ENCODE measurements at regions not wholly inside any gene's neighbourhood (a gene's known extent, or its start where the extent isn't known, plus 50 kb on each side); places are given as distances from the start of the nearest gene placed in this dataset.

GRCh38 chr1:218812360-218812759, 361.3 kb upstream of the LYPLAL1 start:
- Histone ChIP-seq H4K91ac (ENCODE audit: low read depth, low read length, poor library complexity) (no peak overlapping the region), H2BK15ac (ENCODE audit: low read length) (no peak overlapping the region), H2BK120ac (ENCODE audit: low read depth, low read length) (no peak overlapping the region), H3K27me3 (ENCODE audit: control insufficient read depth in 3 of 3, insufficient read depth in 3 of 3, low read depth in 1 of 3, low read length in 3 of 3) (no peaks in the 10 kb centered on the region), H4K8ac (ENCODE audit: low read depth, low read length) (no peak overlapping the region), H3K27ac (replicated peaks; ENCODE audit: low read length) (no peak overlapping the region), H2AFZ (ENCODE audit: low read length) (no peak overlapping the region), H3K9me3 (replicated peaks in 1 of 2; ENCODE audit: control insufficient read depth in 2 of 2, insufficient read depth in 1 of 2, low read depth in 1 of 2, low read length in 2 of 2) (no peaks in the 10 kb centered on the region), H3K79me1 (ENCODE audit: low read depth, low read length) (no peaks in the 10 kb centered on the region), H3K36me3 (replicated peaks in 1 of 2; ENCODE audit: control insufficient read depth in 2 of 2, insufficient read depth in 2 of 2, low read length in 2 of 2) (no peaks in the 10 kb centered on the region), H3K9ac (ENCODE audit: low read depth, low read length, poor library complexity) (no peak overlapping the region), H3K14ac (ENCODE audit: low read length) (no peak overlapping the region), H3K4me2 (ENCODE audit: insufficient read depth, low read length, poor library complexity, severe bottlenecking) (no peak overlapping the region), H3K4me1 (ENCODE audit: control insufficient read depth in 2 of 2, insufficient read depth in 1 of 2, low read depth in 1 of 2, low read length in 2 of 2) (peaks cover 0 to 7% of the 10 kb centered on the region in 2 donors), H2BK5ac (ENCODE audit: low read length) (no peak overlapping the region), H3K4ac (ENCODE audit: low read length) (no peak overlapping the region), H2BK12ac (ENCODE audit: low read length) (no peak overlapping the region), H3K23ac (ENCODE audit: low read depth, low read length, poor library complexity) (no peak overlapping the region), H3K4me3 (ENCODE audit: low read length in 2 of 2) (no peak overlapping the region), H3K18ac (ENCODE audit: low read length) (no peak overlapping the region), H2AK5ac (ENCODE audit: low read depth, low read length) (no peak overlapping the region)
- no CpG with 5 or more reads among the region's 6 CpGs for WGBS, 2 donors (ENCODE audit: extremely low coverage in 2 of 2, insufficient read length in 2 of 2, insufficient replicate concordance in 1 of 2)
- no peak for DNase-seq (ENCODE audit: low spot score)

GRCh38 chr1:218813237-218813636, 360.4 kb upstream of the LYPLAL1 start:
- Histone ChIP-seq H3K4me1 (ENCODE audit: control insufficient read depth in 2 of 2, insufficient read depth in 1 of 2, low read depth in 1 of 2, low read length in 2 of 2) (peaks cover 0 to 7% of the 10 kb centered on the region in 2 donors), H2AFZ (ENCODE audit: low read length) (no peak overlapping the region), H3K9me3 (replicated peaks in 1 of 2; ENCODE audit: control insufficient read depth in 2 of 2, insufficient read depth in 1 of 2, low read depth in 1 of 2, low read length in 2 of 2) (no peaks in the 10 kb centered on the region), H3K79me1 (ENCODE audit: low read depth, low read length) (no peaks in the 10 kb centered on the region), H3K9ac (ENCODE audit: low read depth, low read length, poor library complexity) (no peak overlapping the region), H3K4ac (ENCODE audit: low read length) (no peak overlapping the region), H3K14ac (ENCODE audit: low read length) (no peak overlapping the region), H3K27ac (replicated peaks; ENCODE audit: low read length) (no peak overlapping the region), H3K18ac (ENCODE audit: low read length) (no peak overlapping the region), H3K23ac (ENCODE audit: low read depth, low read length, poor library complexity) (no peak overlapping the region), H3K4me2 (ENCODE audit: insufficient read depth, low read length, poor library complexity, severe bottlenecking) (no peak overlapping the region), H2BK5ac (ENCODE audit: low read length) (no peak overlapping the region), H2AK5ac (ENCODE audit: low read depth, low read length) (no peak overlapping the region), H2BK15ac (ENCODE audit: low read length) (no peak overlapping the region), H4K91ac (ENCODE audit: low read depth, low read length, poor library complexity) (no peak overlapping the region), H2BK12ac (ENCODE audit: low read length) (no peak overlapping the region), H3K27me3 (ENCODE audit: control insufficient read depth in 3 of 3, insufficient read depth in 3 of 3, low read depth in 1 of 3, low read length in 3 of 3) (no peaks in the 10 kb centered on the region), H2BK120ac (ENCODE audit: low read depth, low read length) (no peak overlapping the region), H3K36me3 (replicated peaks in 1 of 2; ENCODE audit: control insufficient read depth in 2 of 2, insufficient read depth in 2 of 2, low read length in 2 of 2) (no peaks in the 10 kb centered on the region), H3K4me3 (ENCODE audit: low read length in 2 of 2) (no peak overlapping the region), H4K8ac (ENCODE audit: low read depth, low read length) (no peak overlapping the region)
- DNase-seq (ENCODE audit: low spot score), result no peak
- WGBS, 2 donors (ENCODE audit: extremely low coverage in 2 of 2, insufficient read length in 2 of 2, insufficient replicate concordance in 1 of 2), result no CpG with 5 or more reads among the region's 1 CpG

- Histone ChIP-seq H2AFZ (ENCODE audit: low read length) (no peak overlapping the region), H3K79me1 (ENCODE audit: low read depth, low read length) (no peaks in the 10 kb centered on the region), H3K36me3 (replicated peaks in 1 of 2; ENCODE audit: control insufficient read depth in 2 of 2, insufficient read depth in 2 of 2, low read length in 2 of 2) (no peaks in the 10 kb centered on the region), H2BK12ac (ENCODE audit: low read length) (no peak overlapping the region), H3K27me3 (ENCODE audit: control insufficient read depth in 3 of 3, insufficient read depth in 3 of 3, low read depth in 1 of 3, low read length in 3 of 3) (no peaks in the 10 kb centered on the region), H3K4me1 (ENCODE audit: control insufficient read depth in 2 of 2, insufficient read depth in 1 of 2, low read depth in 1 of 2, low read length in 2 of 2) (peaks cover 0 to 7% of the 10 kb centered on the region in 2 donors), H4K91ac (ENCODE audit: low read depth, low read length, poor library complexity) (no peak overlapping the region), H3K18ac (ENCODE audit: low read length) (no peak overlapping the region), H2BK15ac (ENCODE audit: low read length) (no peak overlapping the region), H4K8ac (ENCODE audit: low read depth, low read length) (no peak overlapping the region), H3K4me2 (ENCODE audit: insufficient read depth, low read length, poor library complexity, severe bottlenecking) (no peak overlapping the region), H2BK5ac (ENCODE audit: low read length) (no peak overlapping the region), H3K9ac (ENCODE audit: low read depth, low read length, poor library complexity) (no peak overlapping the region), H3K9me3 (replicated peaks in 1 of 2; ENCODE audit: control insufficient read depth in 2 of 2, insufficient read depth in 1 of 2, low read depth in 1 of 2, low read length in 2 of 2) (no peaks in the 10 kb centered on the region), H3K23ac (ENCODE audit: low read depth, low read length, poor library complexity) (no peak overlapping the region), H3K4me3 (ENCODE audit: low read length in 2 of 2) (no peak overlapping the region), H3K4ac (ENCODE audit: low read length) (no peak overlapping the region), H3K27ac (replicated peaks; ENCODE audit: low read length) (no peak overlapping the region), H2AK5ac (ENCODE audit: low read depth, low read length) (no peak overlapping the region), H2BK120ac (ENCODE audit: low read depth, low read length) (no peak overlapping the region), H3K14ac (ENCODE audit: low read length) (no peak overlapping the region)
- no peak for DNase-seq (ENCODE audit: low spot score)
- WGBS, 2 donors (ENCODE audit: extremely low coverage in 2 of 2, insufficient read length in 2 of 2, insufficient replicate concordance in 1 of 2), result no CpG with 5 or more reads among the region's 2 CpGs
Observed at GRCh38 chr1:218815076-218815475, 358.6 kb upstream of the LYPLAL1 start.

- Histone ChIP-seq H3K36me3 (replicated peaks in 1 of 2; ENCODE audit: control insufficient read depth in 2 of 2, insufficient read depth in 2 of 2, low read length in 2 of 2) (no peaks in the 10 kb centered on the region), H3K23ac (ENCODE audit: low read depth, low read length, poor library complexity) (no peak overlapping the region), H3K9me3 (replicated peaks in 1 of 2; ENCODE audit: control insufficient read depth in 2 of 2, insufficient read depth in 1 of 2, low read depth in 1 of 2, low read length in 2 of 2) (no peaks in the 10 kb centered on the region), H4K91ac (ENCODE audit: low read depth, low read length, poor library complexity) (no peak overlapping the region), H3K4me2 (ENCODE audit: insufficient read depth, low read length, poor library complexity, severe bottlenecking) (no peak overlapping the region), H3K27ac (replicated peaks; ENCODE audit: low read length) (no peak overlapping the region), H4K8ac (ENCODE audit: low read depth, low read length) (no peak overlapping the region), H3K27me3 (ENCODE audit: control insufficient read depth in 3 of 3, insufficient read depth in 3 of 3, low read depth in 1 of 3, low read length in 3 of 3) (no peaks in the 10 kb centered on the region), H2BK12ac (ENCODE audit: low read length) (no peak overlapping the region), H2AFZ (ENCODE audit: low read length) (no peak overlapping the region), H2AK5ac (ENCODE audit: low read depth, low read length) (no peak overlapping the region), H3K4me1 (ENCODE audit: control insufficient read depth in 2 of 2, insufficient read depth in 1 of 2, low read depth in 1 of 2, low read length in 2 of 2) (peaks cover 0 to under 1% of the 10 kb centered on the region in 2 donors), H3K9ac (ENCODE audit: low read depth, low read length, poor library complexity) (no peak overlapping the region), H3K4ac (ENCODE audit: low read length) (no peak overlapping the region), H2BK15ac (ENCODE audit: low read length) (no peak overlapping the region), H3K14ac (ENCODE audit: low read length) (no peak overlapping the region), H2BK120ac (ENCODE audit: low read depth, low read length) (no peak overlapping the region), H2BK5ac (ENCODE audit: low read length) (no peak overlapping the region), H3K18ac (ENCODE audit: low read length) (no peak overlapping the region), H3K4me3 (ENCODE audit: low read length in 2 of 2) (no peak overlapping the region), H3K79me1 (ENCODE audit: low read depth, low read length) (no peaks in the 10 kb centered on the region)
- DNase-seq (ENCODE audit: low spot score), result no peak
- WGBS, 2 donors (ENCODE audit: extremely low coverage in 2 of 2, insufficient read length in 2 of 2, insufficient replicate concordance in 1 of 2), result no CpG with 5 or more reads among the region's 4 CpGs
Observed at GRCh38 chr1:218817071-218817470, 356.6 kb upstream of the LYPLAL1 start.
